SU-DHL-6 (cell line): ENCODE measurements at regions not wholly inside any gene's neighbourhood (a gene's known extent, or its start where the extent isn't known, plus 50 kb on each side); places are given as distances from the start of the nearest gene placed in this dataset.

Experiments used
- CTCF ChIP-seq: fragments of 200-600 bp; sonication (generic); IDR thresholded peaks from one replicate; pipeline ENCODE4 v1.5.1; 2017; ENCODE audit warnings: antibody characterized with exemption, mild to moderate bottlenecking, low read length, moderate library complexity; ENCODE audit not compliant: insufficient read depth, poor library complexity, severe bottlenecking
- EZH2phosphoT487 ChIP-seq: fragments of 200-600 bp; sonication (generic), shearing (Covaris generic); conservative IDR thresholded peaks from 2 replicates; pipeline ENCODE4 v1.6.1; 2018; ENCODE audit warnings: mild to moderate bottlenecking, antibody characterized with exemption, low read length, moderate library complexity, mixed read lengths

DNA sequence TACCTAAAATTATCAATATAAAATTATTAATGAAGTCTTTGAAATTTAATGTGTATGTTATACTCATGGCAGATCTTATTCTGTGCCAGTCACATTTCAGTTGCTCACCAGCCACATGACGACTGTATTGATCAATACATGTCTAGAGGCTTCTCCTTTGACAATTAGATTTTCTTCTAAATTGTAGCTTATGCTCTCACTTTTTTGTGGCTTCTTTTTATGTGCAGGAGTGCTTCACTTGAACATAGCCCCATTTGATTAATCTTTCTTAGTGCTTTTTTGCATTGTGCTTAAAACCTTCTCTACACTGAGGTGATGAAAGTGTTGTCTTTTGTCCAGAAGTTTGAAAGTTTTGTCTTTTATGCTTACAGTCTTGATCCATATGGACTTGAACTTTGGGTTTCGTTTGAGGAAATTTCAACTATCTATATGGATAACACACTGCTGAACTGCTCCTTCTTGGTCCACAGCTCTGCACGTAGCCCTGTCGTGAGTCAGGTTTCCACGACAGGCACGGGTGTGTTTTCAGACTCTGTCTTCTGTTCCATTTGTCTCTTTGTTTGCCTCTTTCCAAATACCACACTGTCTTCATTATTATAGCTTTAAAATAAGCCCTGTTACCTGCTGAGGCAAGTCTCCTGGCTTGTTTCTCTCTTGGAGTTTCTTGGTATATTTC is 393.9 kb upstream of the CFAP20DC start:
- TF ChIP-seq CTCF, result no peak
- TF ChIP-seq EZH2phosphoT487, result no peak
